Astrocyte of the spinal cord (primary cell): ENCODE measurements at regions not wholly inside any gene's neighbourhood (a gene's known extent, or its start where the extent isn't known, plus 50 kb on each side); places are given as distances from the start of the nearest gene placed in this dataset.

ENCODE experiments used
- DNase-seq: peaks from one replicate; pipeline ENCODE4 v3.0.0; 2011; ENCODE audit warnings: low read depth, low spot score
- H3K4me3 ChIP-seq: 2 replicates; pipeline ENCODE4 v1.5.1; 2011; ENCODE audit warnings: low read depth, mild to moderate bottlenecking, low read length, moderate library complexity
- in situ Hi-C: cut with HindIII; loops from 2 replicates; pipeline ENCODE4 v1.10.0; 2017; ENCODE audit warnings: low sequenced_read_pairs
- TF ChIP-seq, protein P1 (sequence below): IDR thresholded peaks from 2 replicates; pipeline ENCODE4 v1.5.1; 2012; ENCODE audit warnings: low read depth, mild to moderate bottlenecking, low read length, inconsistent platforms

DNA sequence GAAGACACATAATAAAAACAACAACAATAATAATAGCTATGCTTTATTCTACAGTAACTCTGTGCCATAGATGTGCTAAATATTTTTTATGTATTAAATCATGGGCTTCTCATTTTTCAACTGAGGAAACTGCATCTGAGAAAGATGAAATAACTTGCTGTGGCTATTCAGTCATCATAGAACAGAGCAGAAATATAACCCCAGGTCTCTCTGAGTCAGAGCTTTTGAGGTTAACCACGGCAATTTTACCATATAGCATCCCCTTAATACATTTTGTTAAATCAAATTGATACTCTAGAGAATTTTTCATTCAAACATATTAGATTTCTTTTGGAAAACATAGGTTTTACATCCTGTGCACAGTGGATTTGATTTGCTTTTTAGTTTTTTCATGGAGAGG lies 586.6 kb upstream of the KLHL29 start:
- DNase-seq, result no peak
- TF ChIP-seq, protein P1, sequence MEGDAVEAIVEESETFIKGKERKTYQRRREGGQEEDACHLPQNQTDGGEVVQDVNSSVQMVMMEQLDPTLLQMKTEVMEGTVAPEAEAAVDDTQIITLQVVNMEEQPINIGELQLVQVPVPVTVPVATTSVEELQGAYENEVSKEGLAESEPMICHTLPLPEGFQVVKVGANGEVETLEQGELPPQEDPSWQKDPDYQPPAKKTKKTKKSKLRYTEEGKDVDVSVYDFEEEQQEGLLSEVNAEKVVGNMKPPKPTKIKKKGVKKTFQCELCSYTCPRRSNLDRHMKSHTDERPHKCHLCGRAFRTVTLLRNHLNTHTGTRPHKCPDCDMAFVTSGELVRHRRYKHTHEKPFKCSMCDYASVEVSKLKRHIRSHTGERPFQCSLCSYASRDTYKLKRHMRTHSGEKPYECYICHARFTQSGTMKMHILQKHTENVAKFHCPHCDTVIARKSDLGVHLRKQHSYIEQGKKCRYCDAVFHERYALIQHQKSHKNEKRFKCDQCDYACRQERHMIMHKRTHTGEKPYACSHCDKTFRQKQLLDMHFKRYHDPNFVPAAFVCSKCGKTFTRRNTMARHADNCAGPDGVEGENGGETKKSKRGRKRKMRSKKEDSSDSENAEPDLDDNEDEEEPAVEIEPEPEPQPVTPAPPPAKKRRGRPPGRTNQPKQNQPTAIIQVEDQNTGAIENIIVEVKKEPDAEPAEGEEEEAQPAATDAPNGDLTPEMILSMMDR, result no peak
- in situ Hi-C loops, result no loop called here
- H3K4me3 ChIP-seq, result no peak overlapping the region

DNA sequence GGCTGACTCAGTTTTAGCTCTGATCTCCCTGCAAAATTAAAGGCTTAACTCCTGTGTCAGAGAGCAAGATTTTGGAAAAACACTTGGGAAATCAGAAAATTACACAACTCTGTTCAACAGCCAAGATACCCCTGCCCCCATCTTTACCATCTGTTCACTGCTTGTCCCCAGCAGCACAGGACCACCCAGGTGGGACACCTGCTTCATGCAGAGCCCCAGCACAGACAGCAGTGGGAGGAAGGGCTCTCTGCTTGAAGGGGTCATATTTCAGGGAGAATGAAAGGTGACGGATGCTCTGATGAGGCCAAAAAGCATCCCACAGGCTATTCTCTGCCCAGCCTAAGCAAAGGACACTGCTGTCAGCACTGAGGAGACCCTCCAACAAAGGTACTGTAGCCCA lies 584.6 kb upstream of the KLHL29 start:
- no peak for DNase-seq
- H3K4me3 ChIP-seq, result no peak overlapping the region
- in situ Hi-C loops, result no loop called here
- TF ChIP-seq, protein P1, result no peak

DNA sequence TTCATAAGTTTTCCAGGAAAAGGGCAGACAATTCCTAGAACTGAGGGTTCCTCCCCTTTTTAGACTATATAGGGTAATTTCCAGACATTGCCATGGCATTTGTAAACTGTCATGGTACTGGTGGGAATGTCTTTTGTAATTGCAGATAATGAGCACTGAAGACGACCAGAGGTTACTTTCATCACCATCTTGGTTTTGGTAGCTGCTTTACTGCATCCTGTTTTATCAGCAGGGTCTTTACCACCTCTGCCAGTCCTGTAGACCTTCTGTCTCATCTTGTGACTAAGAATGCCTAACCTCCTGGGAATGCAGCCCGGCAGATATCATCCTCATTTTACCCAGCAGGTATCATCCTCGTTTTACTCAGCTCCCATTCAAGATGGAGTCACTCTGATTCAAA lies 583.9 kb upstream of the KLHL29 start:
- H3K4me3 ChIP-seq, result no peak overlapping the region
- in situ Hi-C loops, result no loop called here
- TF ChIP-seq, protein P1, result no peak
- no peak for DNase-seq

DNA sequence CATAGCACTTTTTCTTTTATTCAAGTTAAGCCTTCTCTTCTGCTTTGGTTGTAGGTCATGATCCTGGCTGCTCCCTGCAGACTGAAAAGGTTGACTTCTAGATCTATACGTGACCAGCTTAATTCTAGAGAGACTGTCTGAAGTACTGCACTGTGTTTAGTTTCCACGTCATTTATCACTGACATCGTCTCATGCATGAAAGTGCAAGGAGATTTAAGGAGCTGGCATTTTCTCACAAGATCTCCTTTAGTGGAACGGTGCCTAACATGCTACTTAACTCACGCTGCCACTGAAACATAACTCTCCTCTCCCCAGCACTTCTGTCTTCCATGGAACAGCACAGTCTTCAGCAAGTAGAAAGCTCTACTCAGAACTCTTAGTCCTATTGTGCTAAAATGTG lies 583.0 kb upstream of the KLHL29 start:
- in situ Hi-C loops, result no loop called here
- TF ChIP-seq, protein P1, result no peak

DNA sequence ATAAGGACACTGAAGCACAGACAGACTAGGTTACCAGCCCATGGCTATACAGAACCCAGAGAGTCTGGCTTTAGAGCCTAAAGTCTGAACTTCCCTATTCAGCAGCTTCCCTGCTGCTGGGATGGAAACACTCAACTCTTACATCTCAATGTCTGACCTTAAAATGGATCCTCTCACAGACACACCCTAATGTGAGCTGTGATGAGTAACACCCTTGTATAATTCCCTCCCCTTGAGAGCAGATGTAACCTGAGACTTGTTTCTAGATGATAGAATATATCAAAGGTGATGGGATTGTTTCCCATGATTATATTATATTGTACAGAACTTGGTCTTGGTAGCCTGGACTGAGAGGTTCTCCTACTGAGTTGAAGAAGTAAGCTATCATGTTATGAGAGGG lies 577.1 kb upstream of the KLHL29 start:
- TF ChIP-seq, protein P1, result no peak
- no peak for DNase-seq
- in situ Hi-C loops, result no loop called here
- H3K4me3 ChIP-seq, result no peak overlapping the region

More for the DNA sequence above, 583.0 kb upstream of the KLHL29 start:
- no peak overlapping the region for H3K4me3 ChIP-seq
- no peak for DNase-seq

DNA sequence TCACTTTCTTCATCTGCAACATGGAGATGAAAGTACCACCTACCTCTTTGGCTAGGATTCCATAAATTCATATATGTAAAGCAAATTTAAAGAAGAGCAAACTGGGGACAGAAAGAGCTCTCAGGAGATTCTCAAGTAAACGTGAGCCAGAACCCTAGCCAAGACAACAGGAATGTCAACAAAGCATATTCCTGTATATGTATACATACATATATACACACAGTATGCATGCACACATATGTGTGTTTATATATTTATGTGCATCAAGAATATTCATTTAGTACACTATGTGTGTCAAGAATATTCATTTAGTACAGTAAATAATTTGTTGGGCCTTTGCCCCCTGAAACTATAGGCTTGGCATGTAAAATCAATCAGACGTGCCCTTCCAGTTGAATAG lies 574.4 kb upstream of the KLHL29 start:
- no peak for DNase-seq
- H3K4me3 ChIP-seq, result no peak overlapping the region
- TF ChIP-seq, protein P1, result no peak
- in situ Hi-C loops, result no loop called here
